HEK293 (cell line): ENCODE measurements at regions not wholly inside any gene's neighbourhood (a gene's known extent, or its start where the extent isn't known, plus 50 kb on each side); places are given as distances from the start of the nearest gene placed in this dataset.
"Not testable (repeated sequence)": the region's sequence is repeated elsewhere in the genome, so short reads cannot be mapped to it uniquely, and the experiment has no call there.

Experiments used
- CTCF ChIA-PET: fragments of 350-600 bp; formaldehyde crosslinking; extraction: SDS; loops from one replicate; lab custom pipeline; 2021; ENCODE audit warnings: antibody characterized with exemption; lab: Yijun Ruan, JAX
- POLR2A ChIA-PET: fragments of 300-600 bp; formaldehyde crosslinking; extraction: SDS; loops from one replicate; lab custom pipeline; 2020; ENCODE audit warnings: antibody characterized with exemption, inconsistent platforms; lab: Yijun Ruan, JAX
- H3K27ac ChIP-seq: fragments of 200-500 bp; sonication (Bioruptor generic); 2 replicates; pipeline ENCODE4 v1.5.1; 2014; ENCODE audit warnings: low read depth, low read length, control low read depth, inconsistent platforms; ENCODE audit errors: extremely low read depth
- H3K36me3 ChIP-seq, 2 experiments: fragments of 200-500 bp in 1 of 2; sonication (Bioruptor generic) in 1 of 2; 1 replicate in 1 of 2; 2 replicates in 1 of 2; pipeline ENCODE4 v1.5.1; 2014 to 2017; ENCODE audit warnings: inconsistent platforms in 2 of 2, low read length in 2 of 2; ENCODE audit not compliant: control insufficient read depth in 2 of 2, insufficient read depth in 1 of 2
- H3K4me1 ChIP-seq: fragments of 200-500 bp; sonication (Bioruptor generic); 2 replicates; pipeline ENCODE4 v1.5.1; 2014; ENCODE audit warnings: mild to moderate bottlenecking, low read length, inconsistent platforms; ENCODE audit not compliant: control insufficient read depth, insufficient read depth
- H3K4me3 ChIP-seq: 2 replicates; pipeline ENCODE4 v1.5.1; 2011; ENCODE audit warnings: low read depth, mild to moderate bottlenecking, control low read depth, low read length, moderate library complexity
- H3K9me3 ChIP-seq: fragments of 200-500 bp; sonication (Bioruptor generic); 2 replicates; pipeline ENCODE4 v1.5.1; 2014; ENCODE audit warnings: low read depth, low read length, inconsistent platforms; ENCODE audit not compliant: control insufficient read depth, insufficient read depth
- BCL11B ChIP-seq: fragments of 450-650 bp; formaldehyde crosslinking; IDR thresholded peaks from 2 replicates; pipeline ENCODE4 v1.5.1; 2016; ENCODE audit warnings: low read depth, missing biosample characterization, missing genetic modification characterization
- HIC1 ChIP-seq: fragments of 450-650 bp; formaldehyde crosslinking; IDR thresholded peaks from 2 replicates; pipeline ENCODE4 v1.5.1; 2016; ENCODE audit warnings: missing biosample characterization, missing genetic modification characterization
- HOXC10 ChIP-seq: sonication (generic); formaldehyde crosslinking; IDR thresholded peaks from 2 replicates; pipeline ENCODE4 v1.8.1; 2023; ENCODE audit warnings: mild to moderate bottlenecking, missing genetic modification reagents
- SP7 ChIP-seq: fragments of 450-650 bp; formaldehyde crosslinking; IDR thresholded peaks from 2 replicates; pipeline ENCODE4 v1.5.1; 2016; ENCODE audit warnings: missing biosample characterization, missing genetic modification characterization
- TCF7L2 ChIP-seq: IDR thresholded peaks from 2 replicates; pipeline ENCODE4 v1.6.1; 2011; ENCODE audit warnings: low read depth, mild to moderate bottlenecking, inconsistent platforms, low read length, moderate library complexity, borderline replicate concordance
- ZNF133 ChIP-seq: fragments of 450-650 bp; formaldehyde crosslinking; IDR thresholded peaks from 2 replicates; pipeline ENCODE4 v1.5.1; 2016; ENCODE audit warnings: missing biosample characterization, missing genetic modification characterization
- ZNF18 ChIP-seq: fragments of 450-650 bp; formaldehyde crosslinking; IDR thresholded peaks from 2 replicates; pipeline ENCODE4 v1.5.1; 2016; ENCODE audit warnings: missing biosample characterization, missing genetic modification characterization
- ZNF202 ChIP-seq: fragments of 450-650 bp; formaldehyde crosslinking; IDR thresholded peaks from 2 replicates; pipeline ENCODE4 v1.5.1; 2016; ENCODE audit warnings: missing biosample characterization, missing genetic modification characterization, borderline replicate concordance
- ZNF223 ChIP-seq: fragments of 450-650 bp; formaldehyde crosslinking; IDR thresholded peaks from 2 replicates; pipeline ENCODE4 v1.5.1; 2016; ENCODE audit warnings: missing biosample characterization, missing genetic modification characterization
- ZNF248 ChIP-seq: fragments of 450-650 bp; formaldehyde crosslinking; IDR thresholded peaks from 2 replicates; pipeline ENCODE4 v1.5.1; 2017; ENCODE audit warnings: missing biosample characterization, missing genetic modification characterization
- ZNF37A ChIP-seq: fragments of 450-650 bp; IDR thresholded peaks from 2 replicates; pipeline ENCODE4 v1.5.1; 2018; ENCODE audit warnings: missing biosample characterization, missing genetic modification characterization
- ZNF423 ChIP-seq: fragments of 450-650 bp; formaldehyde crosslinking; IDR thresholded peaks from 2 replicates; pipeline ENCODE4 v1.5.1; 2016; ENCODE audit warnings: missing biosample characterization, missing genetic modification characterization
- ZNF701 ChIP-seq: fragments of 450-650 bp; formaldehyde crosslinking; IDR thresholded peaks from 2 replicates; pipeline ENCODE4 v1.5.1; 2016; ENCODE audit warnings: missing biosample characterization, missing genetic modification characterization
- ZNF707 ChIP-seq: fragments of 450-650 bp; formaldehyde crosslinking; IDR thresholded peaks from 2 replicates; pipeline ENCODE4 v1.5.1; 2016; ENCODE audit warnings: missing biosample characterization, missing genetic modification characterization
- ZSCAN18 ChIP-seq: fragments of 450-650 bp; formaldehyde crosslinking; IDR thresholded peaks from 2 replicates; pipeline ENCODE4 v1.5.1; 2016; ENCODE audit warnings: missing biosample characterization, missing genetic modification characterization
- ZSCAN23 ChIP-seq: fragments of 450-650 bp; formaldehyde crosslinking; IDR thresholded peaks from 2 replicates; pipeline ENCODE4 v1.5.1; 2016; ENCODE audit warnings: missing biosample characterization, missing genetic modification characterization

GRCh38 chr12:82596483-82596882 lies 90.2 kb upstream of the TMTC2 start:
- CTCF ChIA-PET: no interaction called here
- Histone ChIP-seq H3K4me3 (no peak overlapping the region), H3K9me3 (no peaks in the 10 kb centered on the region), H3K36me3 (no peaks in the 10 kb centered on the region), H3K27ac (no peak overlapping the region)
- TF ChIP-seq HIC1 (tag by site-specific recombination) (no peak), BCL11B (no peak), ZNF701 (no peak), ZNF37A (tag by site-specific recombination) (no peak), ZNF707 (tag by site-specific recombination) (no peak), ZNF133 (no peak), ZNF423 (no peak), ZSCAN23 (tag by site-specific recombination) (no peak), ZSCAN18 (tag by site-specific recombination) (no peak), SP7 (no peak), ZNF202 (tag by site-specific recombination) (no peak), HOXC10 (CRISPR knock-in tag) (no peak), ZNF18 (tag by site-specific recombination) (no peak), TCF7L2 (no peak), ZNF223 (tag by site-specific recombination) (no peak)
- TF ChIP-seq, all 188 proteins: peak for 0
- no peaks in the 10 kb centered on the region for H3K4me1 ChIP-seq
- POLR2A ChIA-PET: no interaction called here

- Histone ChIP-seq H3K9me3 (no peaks in the 10 kb centered on the region), H3K27ac (no peak overlapping the region), H3K4me3 (no peak overlapping the region), H3K4me1 (no peaks in the 10 kb centered on the region), H3K36me3 (no peaks in the 10 kb centered on the region)
- ChIA-PET POLR2A (no interaction called here), CTCF (no interaction called here)
- no peak for TF ChIP-seq ZNF37A (tag by site-specific recombination)
Measured at GRCh38 chr12:82600379-82600778, 86.3 kb upstream of the TMTC2 start.

GRCh38 chr12:82603647-82604046 lies 83.1 kb upstream of the TMTC2 start:
- POLR2A ChIA-PET, H3K9me3 ChIP-seq, H3K4me3 ChIP-seq, H3K4me1 ChIP-seq, H3K36me3 ChIP-seq, CTCF ChIA-PET, H3K27ac ChIP-seq: not testable (repeated sequence)

- POLR2A ChIA-PET: no interaction called here
- H3K4me1 ChIP-seq: no peaks in the 10 kb centered on the region
- CTCF ChIA-PET: no interaction called here
- no peak overlapping the region for H3K4me3 ChIP-seq
- H3K36me3 ChIP-seq: no peaks in the 10 kb centered on the region
- no peak overlapping the region for H3K27ac ChIP-seq
- no peaks in the 10 kb centered on the region for H3K9me3 ChIP-seq
- TF ChIP-seq ZNF248 (tag by site-specific recombination): no peak
Measured at GRCh38 chr12:82605115-82605514, 81.6 kb upstream of the TMTC2 start.
